IMR-90 (cell line): ENCODE measurements at regions not wholly inside any gene's neighbourhood (a gene's known extent, or its start where the extent isn't known, plus 50 kb on each side); places are given as distances from the start of the nearest gene placed in this dataset.

ENCODE experiments used
- ATAC-seq: fragments of 200-7000 bp; cut with Tn5 transposase; 2 replicates; pipeline ENCODE4 v1.9.1; 2020; ENCODE audit warnings: low read depth, mild to moderate bottlenecking, moderate library complexity
- BruUV-seq: library from RNA; stranded (reverse); fragments of 400-500 nt; replicated peaks from 2 replicates; lab custom pipeline; 2021; lab: Mats Ljungman, UMichigan
- CTCF ChIA-PET: fragments of 300-600 bp; formaldehyde crosslinking; extraction: SDS; loops from one replicate; lab custom pipeline; 2021; ENCODE audit warnings: antibody characterized with exemption; lab: Yijun Ruan, JAX
- POLR2A ChIA-PET: fragments of 300-600 bp; sonication (Branson Sonifier 250); formaldehyde crosslinking; loops from one replicate; lab custom pipeline; 2022; ENCODE audit warnings: antibody characterized with exemption; ENCODE audit not compliant: unreplicated experiment; lab: Charles Lee
- DNase-seq: peaks from one replicate; pipeline ENCODE4 v3.0.0; 2013
- H2AFZ ChIP-seq: replicated peaks from 2 replicates; pipeline ENCODE3; 2013; ENCODE audit warnings: low read length, mild to moderate bottlenecking; ENCODE audit not compliant: poor library complexity
- H2AK5ac ChIP-seq: 2 replicates; pipeline ENCODE4 v1.6.1; 2013; ENCODE audit warnings: low read depth, low read length, inconsistent platforms
- H2AK9ac ChIP-seq: replicated peaks from 2 replicates; pipeline ENCODE3; 2013; ENCODE audit warnings: mild to moderate bottlenecking, low read depth, low read length, moderate library complexity; ENCODE audit not compliant: poor library complexity
- H2BK120ac ChIP-seq: 2 replicates; pipeline ENCODE4 v1.6.1; 2013; ENCODE audit warnings: low read depth, low read length, inconsistent platforms
- H2BK15ac ChIP-seq: 3 replicates; pipeline ENCODE4 v1.6.1; 2013; ENCODE audit warnings: low read depth, low read length, inconsistent platforms
- H2BK20ac ChIP-seq: 2 replicates; pipeline ENCODE4 v1.6.1; 2013; ENCODE audit warnings: low read depth, mild to moderate bottlenecking, inconsistent platforms, low read length, moderate library complexity
- H2BK5ac ChIP-seq: 2 replicates; pipeline ENCODE4 v1.6.1; 2013; ENCODE audit warnings: mild to moderate bottlenecking, low read depth, low read length, inconsistent platforms; ENCODE audit not compliant: poor library complexity, severe bottlenecking
- H3K14ac ChIP-seq: replicated peaks from 2 replicates; pipeline ENCODE4 v1.6.1; 2013; ENCODE audit warnings: low read depth, low read length, inconsistent platforms
- H3K18ac ChIP-seq: 2 replicates; pipeline ENCODE4 v1.6.1; 2013; ENCODE audit warnings: low read depth, low read length, control low read depth
- H3K23ac ChIP-seq: 2 replicates; pipeline ENCODE4 v1.6.1; 2013; ENCODE audit warnings: low read depth, low read length, inconsistent platforms
- H3K27ac ChIP-seq: 2 replicates; pipeline ENCODE4 v1.5.1; 2013; ENCODE audit warnings: mild to moderate bottlenecking, control low read depth, low read length; ENCODE audit not compliant: insufficient read depth
- H3K27me3 ChIP-seq: 2 replicates; pipeline ENCODE4 v1.6.1; 2013; ENCODE audit warnings: low read length; ENCODE audit not compliant: control insufficient read depth, insufficient read depth
- H3K36me3 ChIP-seq: 2 replicates; pipeline ENCODE4 v1.6.1; 2013; ENCODE audit warnings: low read length, mixed read lengths; ENCODE audit not compliant: control insufficient read depth, insufficient read depth
- H3K4ac ChIP-seq: 2 replicates; pipeline ENCODE4 v1.6.1; 2013; ENCODE audit warnings: low read depth, low read length, inconsistent platforms
- H3K4me1 ChIP-seq: 2 replicates; pipeline ENCODE4 v1.6.1; 2013; ENCODE audit warnings: low read length, mixed read lengths; ENCODE audit not compliant: control insufficient read depth, insufficient read depth
- H3K4me2 ChIP-seq: 2 replicates; pipeline ENCODE4 v1.6.1; 2013; ENCODE audit warnings: low read depth, mild to moderate bottlenecking, control low read depth, low read length, moderate library complexity
- H3K4me3 ChIP-seq: 2 replicates; pipeline ENCODE4 v1.5.1; 2013; ENCODE audit warnings: low read depth, mild to moderate bottlenecking, control low read depth, low read length, moderate library complexity; ENCODE audit not compliant: insufficient read depth
- H3K56ac ChIP-seq: 2 replicates; pipeline ENCODE4 v1.6.1; 2013; ENCODE audit warnings: low read length, inconsistent platforms; ENCODE audit not compliant: insufficient read depth; ENCODE audit errors: extremely low read depth
- H3K79me1 ChIP-seq, 2 experiments: 2 replicates each; pipeline ENCODE4 v1.6.1; 2013; ENCODE audit warnings: low read length in 2 of 2, inconsistent platforms in 1 of 2, low read depth in 1 of 2
- H3K9ac ChIP-seq: 2 replicates; pipeline ENCODE4 v1.6.1; 2013; ENCODE audit warnings: low read depth, low read length, control low read depth
- H3K9me1 ChIP-seq: 2 replicates; pipeline ENCODE4 v1.6.1; 2013; ENCODE audit warnings: low read length, inconsistent platforms; ENCODE audit not compliant: insufficient read depth
- H3K9me3 ChIP-seq: 2 replicates; pipeline ENCODE4 v1.6.1; 2013; ENCODE audit warnings: low read length; ENCODE audit not compliant: control insufficient read depth, insufficient read depth
- H4K20me1 ChIP-seq: 2 replicates; pipeline ENCODE4 v1.6.1; 2013; ENCODE audit warnings: low read length, inconsistent platforms; ENCODE audit not compliant: insufficient read depth
- H4K5ac ChIP-seq: 2 replicates; pipeline ENCODE4 v1.6.1; 2013; ENCODE audit warnings: mild to moderate bottlenecking, low read depth, low read length, control low read depth
- H4K8ac ChIP-seq, 2 experiments: 2 replicates each; pipeline ENCODE4 v1.6.1; 2013; ENCODE audit warnings: low read depth in 2 of 2, low read length in 2 of 2, control low read depth in 1 of 2, inconsistent platforms in 1 of 2
- H4K91ac ChIP-seq: 2 replicates; pipeline ENCODE4 v1.6.1; 2013; ENCODE audit warnings: low read depth, low read length, inconsistent platforms; ENCODE audit not compliant: insufficient read depth
- BHLHE40 ChIP-seq: fragments of 150-350 bp; IDR thresholded peaks from 2 replicates; pipeline ENCODE4 v1.6.1; 2016; ENCODE audit warnings: mild to moderate bottlenecking, low read depth, low read length
- CEBPB ChIP-seq: IDR thresholded peaks from 2 replicates; pipeline ENCODE4 v1.6.1; 2012; ENCODE audit warnings: low read depth, low read length, improper control_type of control experiment
- FOS ChIP-seq: fragments of 150-350 bp; IDR thresholded peaks from 2 replicates; pipeline ENCODE4 v1.6.1; 2016; ENCODE audit warnings: low read depth, low read length
- MAFK ChIP-seq: IDR thresholded peaks from 2 replicates; pipeline ENCODE4 v1.6.1; 2012; ENCODE audit warnings: low read depth, low read length, improper control_type of control experiment
- MAZ ChIP-seq: IDR thresholded peaks from 2 replicates; pipeline ENCODE4 v1.6.1; 2012; ENCODE audit warnings: low read depth, mild to moderate bottlenecking, low read length, improper control_type of control experiment, moderate library complexity, borderline replicate concordance
- MXI1 ChIP-seq: IDR thresholded peaks from 2 replicates; pipeline ENCODE4 v1.6.1; 2012; ENCODE audit warnings: low read depth, mild to moderate bottlenecking, low read length, moderate library complexity, borderline replicate concordance
- RAD21 ChIP-seq: IDR thresholded peaks from 2 replicates; pipeline ENCODE4 v1.6.1; 2012; ENCODE audit warnings: low read length, improper control_type of control experiment
- WGBS, 2 experiments: methylation state at CpG; one replicate each; pipeline versions ENCODE4 v1.1.5 to v1.1.7; 2013; ENCODE audit warnings: missing lambda C conversion rate in 2 of 2; ENCODE audit not compliant: insufficient read length in 1 of 2; ENCODE audit errors: extremely low coverage in 2 of 2; 5-methylcytosine and 5-hydroxymethylcytosine counted together
- dilution Hi-C: fragments of 300-500 bp; cut with HindIII; formaldehyde crosslinking; loops from one replicate; pipeline ENCODE4 v1.14.3; 2018; ENCODE audit warnings: low sequenced_read_pairs; ENCODE audit not compliant: unreplicated experiment
- in situ Hi-C: fragments of 300-500 bp; cut with MboI; formaldehyde crosslinking; loops from 3 replicates; pipeline ENCODE4 v1.14.3; 2019; ENCODE audit warnings: low sequenced_read_pairs, inconsistent platforms, mixed read lengths
- intact Hi-C: fragments of 100-400 bp; cut with micrococcal nuclease; formaldehyde crosslinking; loops from 2 replicates; pipeline ENCODE4 v1.10.0; 2022
- TF ChIP-seq, protein P1 (sequence below): fragments of 150-350 bp; IDR thresholded peaks from 2 replicates; pipeline ENCODE4 v1.6.1; 2017; ENCODE audit warnings: mild to moderate bottlenecking, antibody characterized with exemption, low read length, low read depth
- TF ChIP-seq, protein P2 (sequence below): fragments of 150-350 bp; IDR thresholded peaks from 2 replicates; pipeline ENCODE4 v1.6.1; 2016; ENCODE audit warnings: low read depth, mild to moderate bottlenecking, low read length, moderate library complexity, borderline replicate concordance

DNA sequence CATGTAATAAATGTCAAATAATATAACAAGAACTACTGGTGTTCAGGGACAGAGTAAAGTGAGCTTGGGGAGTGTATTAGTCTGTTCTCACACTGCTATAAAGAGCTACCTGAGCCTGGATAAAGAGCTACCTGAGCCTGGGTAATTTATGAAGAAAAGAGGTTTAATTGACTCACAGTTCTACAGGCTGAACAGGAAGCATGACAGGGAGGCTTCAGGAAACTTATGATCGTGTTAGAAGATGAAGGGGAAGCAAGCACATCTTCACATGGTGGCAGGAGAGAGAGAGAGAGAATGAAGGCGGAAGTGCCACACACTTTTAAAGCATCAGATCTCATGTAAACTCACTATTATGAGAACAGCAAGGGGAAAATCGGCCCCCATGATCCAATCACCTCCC is 205.9 kb downstream of the CTH start:
- H3K9me1 ChIP-seq: no peaks in the 10 kb centered on the region
- H3K4me1 ChIP-seq: no peaks in the 10 kb centered on the region
- no TSS peak for BruUV-seq
- H3K23ac ChIP-seq: no peak overlapping the region
- ChIA-PET POLR2A (no interaction called here), CTCF (no interaction called here)
- no peaks in the 10 kb centered on the region for H3K36me3 ChIP-seq
- H3K18ac ChIP-seq: no peak overlapping the region
- H2BK15ac ChIP-seq: no peak overlapping the region
- no peak overlapping the region for H2AK5ac ChIP-seq
- no peak for DNase-seq
- H4K8ac ChIP-seq: no peak overlapping the region
- H3K79me1 ChIP-seq: no peaks in the 10 kb centered on the region
- H3K56ac ChIP-seq: no peak overlapping the region
- H4K91ac ChIP-seq: no peak overlapping the region
- H3K14ac ChIP-seq: no peak overlapping the region
- no CpG with 5 or more reads among the region's 3 CpGs for WGBS, 2 experiments
- H3K27ac ChIP-seq: no peak overlapping the region
- no peak overlapping the region for H4K5ac ChIP-seq
- H2BK120ac ChIP-seq: no peak overlapping the region
- no peak overlapping the region for H3K4me2 ChIP-seq
- no peak overlapping the region for H3K4me3 ChIP-seq
- H2AK9ac ChIP-seq: no peak overlapping the region
- H2BK5ac ChIP-seq: no peak overlapping the region
- no peaks in the 10 kb centered on the region for H3K9me3 ChIP-seq
- TF ChIP-seq MXI1 (no peak), CEBPB (no peak), FOS (no peak), MAZ (no peak), RAD21 (no peak), MAFK (no peak), BHLHE40 (no peak)
- TF ChIP-seq, protein P1, sequence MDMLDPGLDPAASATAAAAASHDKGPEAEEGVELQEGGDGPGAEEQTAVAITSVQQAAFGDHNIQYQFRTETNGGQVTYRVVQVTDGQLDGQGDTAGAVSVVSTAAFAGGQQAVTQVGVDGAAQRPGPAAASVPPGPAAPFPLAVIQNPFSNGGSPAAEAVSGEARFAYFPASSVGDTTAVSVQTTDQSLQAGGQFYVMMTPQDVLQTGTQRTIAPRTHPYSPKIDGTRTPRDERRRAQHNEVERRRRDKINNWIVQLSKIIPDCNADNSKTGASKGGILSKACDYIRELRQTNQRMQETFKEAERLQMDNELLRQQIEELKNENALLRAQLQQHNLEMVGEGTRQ: no peak
- TF ChIP-seq, protein P2, sequence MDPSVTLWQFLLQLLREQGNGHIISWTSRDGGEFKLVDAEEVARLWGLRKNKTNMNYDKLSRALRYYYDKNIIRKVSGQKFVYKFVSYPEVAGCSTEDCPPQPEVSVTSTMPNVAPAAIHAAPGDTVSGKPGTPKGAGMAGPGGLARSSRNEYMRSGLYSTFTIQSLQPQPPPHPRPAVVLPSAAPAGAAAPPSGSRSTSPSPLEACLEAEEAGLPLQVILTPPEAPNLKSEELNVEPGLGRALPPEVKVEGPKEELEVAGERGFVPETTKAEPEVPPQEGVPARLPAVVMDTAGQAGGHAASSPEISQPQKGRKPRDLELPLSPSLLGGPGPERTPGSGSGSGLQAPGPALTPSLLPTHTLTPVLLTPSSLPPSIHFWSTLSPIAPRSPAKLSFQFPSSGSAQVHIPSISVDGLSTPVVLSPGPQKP: no peak
- no peaks in the 10 kb centered on the region for H3K27me3 ChIP-seq
- dilution Hi-C loops (no loop called here), in situ Hi-C loops (no loop called here), intact Hi-C loops (no loop called here)
- no peak for ATAC-seq
- no peak overlapping the region for H2BK20ac ChIP-seq
- no peak overlapping the region for H3K4ac ChIP-seq
- no peak overlapping the region for H2AFZ ChIP-seq
- no peak overlapping the region for H3K9ac ChIP-seq
- H4K20me1 ChIP-seq: no peaks in the 10 kb centered on the region
